Heart right ventricle (tissue), 16 donors: ENCODE measurements at regions not wholly inside any gene's neighbourhood (a gene's known extent, or its start where the extent isn't known, plus 50 kb on each side); places are given as distances from the start of the nearest gene placed in this dataset.

Source experiments
- ATAC-seq, 8 donors: fragments of 200-7000 bp; cut with Tn5 transposase; one replicate each; pipeline ENCODE4 v1.9.1; 2020; ENCODE audit warnings: mild to moderate bottlenecking in 8 of 8, moderate library complexity in 8 of 8, moderate number of reproducible peaks in 1 of 8
- DNase-seq, 2 donors: peaks; one replicate each; pipeline ENCODE4 v3.0.0-alpha.2; 2020
- H3K27ac ChIP-seq, 10 donors: fragments of 200-600 bp; sonication (generic) in 2 of 10; one replicate each; pipeline versions ENCODE4 v1.5.0 to v1.8.0; 2020 to 2022; ENCODE audit warnings: mild to moderate bottlenecking in 3 of 10
- H3K27me3 ChIP-seq, 7 donors: fragments of 200-600 bp; one replicate each; pipeline ENCODE4 v1.8.0; 2021 to 2022; ENCODE audit warnings: mild to moderate bottlenecking in 2 of 7
- H3K36me3 ChIP-seq, 9 donors: fragments of 200-600 bp; sonication (generic) in 1 of 9; one replicate each; pipeline versions ENCODE4 v1.5.0 to v1.8.0; 2020 to 2022; ENCODE audit warnings: mild to moderate bottlenecking in 2 of 9
- H3K4me1 ChIP-seq, 9 donors: fragments of 200-600 bp; sonication (generic) in 1 of 9; one replicate each; pipeline versions ENCODE4 v1.5.0 to v1.8.0; 2020 to 2022; ENCODE audit warnings: mild to moderate bottlenecking in 4 of 9
- H3K4me3 ChIP-seq, 10 donors: fragments of 200-600 bp; sonication (generic) in 2 of 10; one replicate each; pipeline versions ENCODE4 v1.5.0 to v1.8.0; 2020 to 2022; ENCODE audit warnings: mild to moderate bottlenecking in 7 of 10, moderate library complexity in 2 of 10
- H3K9me3 ChIP-seq, 11 donors: fragments of 200-600 bp in 10 of 11; sonication (generic) in 2 of 11; one replicate each; pipeline versions ENCODE4 v1.5.0 to v1.8.0; 2013 to 2022; ENCODE audit warnings: mild to moderate bottlenecking in 2 of 11, control low read depth in 1 of 11, moderate library complexity in 1 of 11
- WGBS, 2 donors: extraction: QIAGEN DNeasy Blood & Tissue Kit; methylation state at CpG; one replicate each; pipeline ENCODE4 v1.1.7; 2013; ENCODE audit warnings: inconsistent platforms in 1 of 2; 5-methylcytosine and 5-hydroxymethylcytosine counted together
- intact Hi-C, 10 donors: fragments of 100-400 bp; cut with DNase I; formaldehyde crosslinking; loops; one replicate each; pipeline versions ENCODE4 v1.11.1 to v1.14.2; 2022
- TF ChIP-seq, protein P1 (sequence below), 9 donors: fragments of 200-600 bp; sonication (generic) in 2 of 9; IDR thresholded peaks; one replicate each; pipeline versions ENCODE4 v1.5.0 to v1.8.0; 2021 to 2022; ENCODE audit warnings: antibody characterized with exemption in 9 of 9, mild to moderate bottlenecking in 5 of 9, moderate library complexity in 1 of 9
- donor health status: Arrhythmogenic right ventricular cardiomyopathy.
- donor health status: ischemic (EF 13 %, LVEDD 7.1; RV severe dilation, severe dysfunction).
- donor health status: healthy with polysubstance abuse.
- donor health status: DM: no; HTN: yes; CAD: no.
- donor health status: DM: no; HTN: no; CAD: no.
- donor health status: ischemic (EF 25% LVEDD 6.9; RV normal size, moderate dysfunction).
- donor health status: ischemic (EF 25% LVEDD 5.7; RV mildly dilated, moderate dysfunction).
- donor health status: healthy.
- donor health status: DM: yes; HTN: yes; CAD: no.
- donor health status: Ischemic cardiomyopathy.
- donor health status: ischemic (EF 35%, LVEDD 5.7; RV mildly dilated, moderate dysfunction).
- donor health status: nonischemic (EF 11% LVEDD 7.7; RV severe dilation, severe dysfunction).
- donor health status: DM: yes; HTN: yes; CAD: no.
- donor health status: PGD.
- donor health status: ischemic (EF 29% LVEDD 5.4; RV normal size, mild dysfunction).
- donor health status: nonischemic (EF 23%, LVEDD 6.1; RV moderate dilation, normal function).

DNA sequence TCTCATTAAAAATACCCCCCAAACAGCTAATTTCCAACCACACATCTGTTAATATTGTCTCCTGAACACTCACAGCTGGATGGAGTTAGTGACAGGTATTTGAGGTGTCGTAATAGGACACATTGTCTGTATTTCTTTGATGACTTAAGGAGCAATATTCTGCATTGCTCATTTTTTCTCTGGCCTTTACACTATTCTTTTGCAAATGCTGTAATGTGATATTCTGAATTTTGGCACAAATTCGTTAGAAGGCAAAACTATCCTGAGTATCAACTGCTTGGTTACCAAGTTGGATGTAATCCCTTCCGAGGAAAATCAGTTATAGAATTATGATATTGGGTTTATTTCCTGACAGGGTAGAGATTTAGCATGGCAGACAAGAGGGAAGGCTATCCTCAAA is 1030.2 kb downstream of the MCTP2 start:
- Histone ChIP-seq H3K9me3 (no peaks in the 10 kb centered on the region), H3K27ac (peak overlapping the region in 4 of 10 donors; percentile 31 to 44 (median 34)), H3K36me3 (no peaks in the 10 kb centered on the region), H3K27me3 (peaks cover 0 to 16% (median 4%) of the 10 kb centered on the region in 7 donors), H3K4me3 (no peak overlapping the region), H3K4me1 (peaks cover 0 to 33% (median 15%) of the 10 kb centered on the region in 9 donors)
- no peak for ATAC-seq
- WGBS, 2 donors = 82 to 86% methylated on average over 3 of the region's 3 CpGs
- TF ChIP-seq, protein P1, sequence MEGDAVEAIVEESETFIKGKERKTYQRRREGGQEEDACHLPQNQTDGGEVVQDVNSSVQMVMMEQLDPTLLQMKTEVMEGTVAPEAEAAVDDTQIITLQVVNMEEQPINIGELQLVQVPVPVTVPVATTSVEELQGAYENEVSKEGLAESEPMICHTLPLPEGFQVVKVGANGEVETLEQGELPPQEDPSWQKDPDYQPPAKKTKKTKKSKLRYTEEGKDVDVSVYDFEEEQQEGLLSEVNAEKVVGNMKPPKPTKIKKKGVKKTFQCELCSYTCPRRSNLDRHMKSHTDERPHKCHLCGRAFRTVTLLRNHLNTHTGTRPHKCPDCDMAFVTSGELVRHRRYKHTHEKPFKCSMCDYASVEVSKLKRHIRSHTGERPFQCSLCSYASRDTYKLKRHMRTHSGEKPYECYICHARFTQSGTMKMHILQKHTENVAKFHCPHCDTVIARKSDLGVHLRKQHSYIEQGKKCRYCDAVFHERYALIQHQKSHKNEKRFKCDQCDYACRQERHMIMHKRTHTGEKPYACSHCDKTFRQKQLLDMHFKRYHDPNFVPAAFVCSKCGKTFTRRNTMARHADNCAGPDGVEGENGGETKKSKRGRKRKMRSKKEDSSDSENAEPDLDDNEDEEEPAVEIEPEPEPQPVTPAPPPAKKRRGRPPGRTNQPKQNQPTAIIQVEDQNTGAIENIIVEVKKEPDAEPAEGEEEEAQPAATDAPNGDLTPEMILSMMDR (IDR thresholded peaks at IDR 0.05) = no peak
- intact Hi-C loops = loop anchor here in 4 of 10 donors (5.0 to 10.0 kb wide), 6 partner anchors 203 to 1973 kb away; no protein-coding TSS in a partner anchor
- DNase-seq = no peak

DNA sequence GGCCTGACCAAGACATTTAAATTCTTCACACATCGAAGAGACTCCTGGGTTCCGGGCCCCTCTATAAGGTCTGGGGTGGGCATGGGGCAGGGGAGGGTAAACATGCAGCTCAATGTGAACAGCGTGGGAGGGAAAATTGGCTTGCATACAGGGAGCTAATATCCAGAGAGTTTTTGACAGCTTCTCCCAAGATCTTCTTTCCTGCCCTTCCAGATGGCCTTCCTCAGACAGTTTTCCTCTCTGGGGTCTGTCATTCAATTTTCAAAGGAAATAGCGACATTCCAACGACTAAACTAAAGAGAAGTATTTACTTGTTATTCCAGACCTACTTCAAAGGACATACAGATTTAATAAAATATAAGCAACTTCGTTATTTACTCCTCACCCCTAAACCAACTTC is 1030.6 kb downstream of the MCTP2 start:
- peaks cover 0 to 37% (median 15%) of the 10 kb centered on the region in 9 donors for H3K4me1 ChIP-seq
- H3K36me3 ChIP-seq = no peaks in the 10 kb centered on the region
- DNase-seq (no peak), ATAC-seq (no peak)
- WGBS, 2 donors = 63 to 70% methylated on average over 6 of the region's 6 CpGs
- peak overlapping the region in 5 of 10 donors; percentile 31 to 52 (median 36) for H3K27ac ChIP-seq
- peaks cover 0 to 16% (median 4%) of the 10 kb centered on the region in 7 donors for H3K27me3 ChIP-seq
- H3K4me3 ChIP-seq = no peak overlapping the region
- TF ChIP-seq, protein P1 (IDR thresholded peaks at IDR 0.05) = no peak
- no peaks in the 10 kb centered on the region for H3K9me3 ChIP-seq
- intact Hi-C loops = loop anchor here in 4 of 10 donors (5.0 to 10.0 kb wide), 6 partner anchors 203 to 1973 kb away; no protein-coding TSS in a partner anchor

DNA sequence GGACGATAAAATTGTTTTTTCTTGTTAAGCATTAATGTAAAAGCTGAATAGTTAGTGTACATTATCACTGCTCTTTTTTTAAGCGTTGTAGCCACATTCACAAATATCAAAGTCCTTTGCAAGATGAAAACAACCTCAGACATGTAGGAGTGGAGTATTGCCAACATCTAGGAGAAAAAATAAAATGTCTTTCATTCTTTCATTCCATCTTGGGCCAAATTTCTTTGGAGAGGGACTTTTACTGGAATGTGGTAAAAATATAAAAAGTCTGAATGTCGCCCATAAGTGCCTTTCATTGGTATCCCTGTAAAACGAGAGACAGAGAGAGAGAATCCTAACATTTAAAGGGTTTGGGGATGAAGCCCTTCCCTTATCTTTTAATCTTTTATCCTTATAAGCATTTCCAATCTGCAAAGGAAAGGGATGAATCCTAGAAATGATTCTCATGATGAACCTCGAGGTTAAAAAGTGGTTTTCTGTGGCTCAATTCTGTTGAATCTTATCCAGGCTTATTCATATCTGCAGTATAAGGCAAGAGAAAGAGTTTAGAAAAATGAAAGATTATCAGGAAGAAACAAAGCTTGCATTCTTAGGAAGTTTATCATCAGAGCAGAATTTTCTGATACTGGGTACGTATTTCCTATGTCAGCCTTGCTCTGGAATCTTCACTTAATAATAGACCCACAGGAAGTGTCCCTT is 1031.7 kb downstream of the MCTP2 start:
- Histone ChIP-seq H3K4me1 (peaks cover 0 to 40% (median 15%) of the 10 kb centered on the region in 9 donors), H3K27ac (peak overlapping the region in 4 of 10 donors; percentile 31 to 52 (median 48)), H3K36me3 (no peaks in the 10 kb centered on the region), H3K27me3 (peaks cover 0 to 16% (median 4%) of the 10 kb centered on the region in 7 donors), H3K9me3 (no peaks in the 10 kb centered on the region), H3K4me3 (no peak overlapping the region)
- intact Hi-C loops = loop anchor here in 4 of 10 donors (5.0 to 10.0 kb wide), 6 partner anchors 202 to 1972 kb away; no protein-coding TSS in a partner anchor
- ATAC-seq (no peak), DNase-seq (no peak)
- 63 to 64% methylated on average over 6 of the region's 6 CpGs for WGBS, 2 donors
- TF ChIP-seq, protein P1 (IDR thresholded peaks at IDR 0.05) = no peak

DNA sequence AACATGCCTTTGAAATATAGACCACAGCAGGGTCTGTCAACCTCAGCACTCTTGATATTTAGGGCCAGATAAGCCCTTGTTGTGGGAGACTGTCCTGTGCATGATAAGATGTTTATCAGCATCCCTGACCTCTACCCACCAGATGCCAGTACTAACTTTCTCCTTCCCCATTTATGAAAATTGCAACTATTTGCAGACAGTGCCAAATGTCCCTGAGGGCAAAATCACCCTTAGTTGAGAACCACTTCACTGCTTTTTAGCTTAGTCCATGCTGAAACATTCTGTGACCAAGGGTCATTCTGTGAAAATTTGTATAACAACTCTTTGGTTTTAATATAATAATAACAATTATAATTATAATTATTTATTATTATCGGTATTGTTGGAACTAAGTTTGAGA is 1032.4 kb downstream of the MCTP2 start:
- no peak for ATAC-seq
- no peak overlapping the region for H3K4me3 ChIP-seq
- no peaks in the 10 kb centered on the region for H3K9me3 ChIP-seq
- peaks cover 0 to 12% (median 4%) of the 10 kb centered on the region in 7 donors for H3K27me3 ChIP-seq
- peak overlapping the region in 2 of 10 donors; percentile 44 to 51 for H3K27ac ChIP-seq
- DNase-seq = no peak
- TF ChIP-seq, protein P1 (IDR thresholded peaks at IDR 0.05) = no peak
- 96 to 98% methylated on average over 1 of the region's 1 CpG for WGBS, 2 donors
- H3K36me3 ChIP-seq = no peaks in the 10 kb centered on the region
- peaks cover 0 to 40% (median 14%) of the 10 kb centered on the region in 9 donors for H3K4me1 ChIP-seq
- intact Hi-C loops = loop anchor here in 4 of 10 donors (5.0 to 10.0 kb wide), 6 partner anchors 201 to 1971 kb away; no protein-coding TSS in a partner anchor
